Islet precursor cell (in vitro differentiated cells): ENCODE measurements at regions not wholly inside any gene's neighbourhood (a gene's known extent, or its start where the extent isn't known, plus 50 kb on each side); places are given as distances from the start of the nearest gene placed in this dataset.

Source experiments
- DNase-seq: peaks from one replicate; pipeline ENCODE4 v3.0.0-alpha.2; 2018

GRCh38 chr18:39692367-39693015, 2126.9 kb upstream of the CELF4 start:
- DNase-seq, result no peak

- DNase-seq, result no peak
Observed at GRCh38 chr18:39685303-39685902, 2119.8 kb upstream of the CELF4 start.

GRCh38 chr18:39681061-39681460, 2115.5 kb upstream of the CELF4 start:
- no peak for DNase-seq

- DNase-seq, result no peak
Observed at GRCh38 chr18:39675906-39676305, 2110.3 kb upstream of the CELF4 start.

GRCh38 chr18:39675368-39675767, 2109.8 kb upstream of the CELF4 start:
- no peak for DNase-seq

- DNase-seq, result no peak
Observed at GRCh38 chr18:39672171-39672570, 2106.6 kb upstream of the CELF4 start.

- no peak for DNase-seq
Observed at GRCh38 chr18:39667905-39668304, 2102.3 kb upstream of the CELF4 start.

- DNase-seq, result no peak
Observed at GRCh38 chr18:39666541-39666940, 2100.9 kb upstream of the CELF4 start.

- DNase-seq, result no peak
Observed at GRCh38 chr18:39661856-39662366, 2096.3 kb upstream of the CELF4 start.

- no peak for DNase-seq
Observed at GRCh38 chr18:39660141-39660540, 2094.5 kb upstream of the CELF4 start.

- no peak for DNase-seq
Observed at GRCh38 chr18:39655341-39655740, 2089.7 kb upstream of the CELF4 start.

- no peak for DNase-seq
Observed at GRCh38 chr18:39653221-39653620, 2087.6 kb upstream of the CELF4 start.

- no peak for DNase-seq
Observed at GRCh38 chr18:39648616-39649015, 2083.0 kb upstream of the CELF4 start.

- DNase-seq, result no peak
Observed at GRCh38 chr18:39647627-39648534, 2082.3 kb upstream of the CELF4 start.

GRCh38 chr18:39638224-39638623, 2072.6 kb upstream of the CELF4 start:
- DNase-seq, result no peak

GRCh38 chr18:39636931-39637330, 2071.3 kb upstream of the CELF4 start:
- DNase-seq, result no peak

- no peak for DNase-seq
Observed at GRCh38 chr18:39635966-39636365, 2070.4 kb upstream of the CELF4 start.

- DNase-seq, result no peak
Observed at GRCh38 chr18:39635192-39635591, 2069.6 kb upstream of the CELF4 start.

- no peak for DNase-seq
Observed at GRCh38 chr18:39627936-39628335, 2062.3 kb upstream of the CELF4 start.

GRCh38 chr18:39624961-39625360, 2059.4 kb upstream of the CELF4 start:
- no peak for DNase-seq

GRCh38 chr18:39622431-39622830, 2056.8 kb upstream of the CELF4 start:
- DNase-seq, result no peak

- no peak for DNase-seq
Observed at GRCh38 chr18:39620551-39621168, 2055.1 kb upstream of the CELF4 start.
